ENCODE measurements at regions not wholly inside any gene's neighbourhood (a gene's known extent, or its start where the extent isn't known, plus 50 kb on each side); places are given as distances from the start of the nearest gene placed in this dataset.

DNA sequence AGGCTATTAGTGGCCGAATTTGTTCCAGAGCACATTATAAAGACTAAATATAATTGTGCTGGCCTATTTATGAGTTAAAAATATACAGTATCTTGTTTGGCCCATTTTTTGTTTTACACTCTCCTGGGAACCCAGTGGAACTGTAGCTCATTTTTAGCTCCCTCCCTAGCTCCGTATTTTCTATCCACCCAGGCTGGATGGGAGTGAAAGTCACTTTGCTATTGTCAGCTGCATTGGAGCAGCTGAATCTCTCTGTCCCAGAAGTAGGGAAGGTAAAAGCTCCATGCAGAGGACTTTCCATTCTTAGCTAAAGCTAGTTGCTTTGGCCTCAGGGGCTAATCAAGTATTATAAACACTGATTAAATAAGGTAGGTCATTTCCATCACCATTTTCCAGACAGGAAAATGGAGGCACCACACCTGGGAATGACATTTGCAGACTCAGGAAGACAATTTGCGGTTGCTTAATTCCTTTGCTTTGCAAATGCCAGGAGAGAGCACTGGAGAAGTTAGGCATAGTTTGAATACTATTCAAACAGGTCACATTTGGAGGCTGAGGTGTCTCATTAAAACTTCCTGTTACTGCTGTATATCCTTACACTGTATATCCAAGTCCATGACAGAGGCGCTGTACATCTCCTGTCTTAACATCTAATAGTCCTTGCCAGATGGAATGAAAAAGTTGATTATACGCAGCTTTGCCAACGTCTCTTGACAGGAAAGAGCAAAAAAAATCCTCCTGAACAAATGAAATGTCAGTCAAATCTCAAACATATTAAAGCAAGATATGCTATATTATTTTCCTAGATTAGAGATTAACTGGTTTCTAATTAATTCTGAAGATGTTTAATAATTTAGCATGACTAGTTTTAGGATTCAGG lies 338.1 kb upstream of the KIRREL3 start:
- TF ChIP-seq, protein P1, sequence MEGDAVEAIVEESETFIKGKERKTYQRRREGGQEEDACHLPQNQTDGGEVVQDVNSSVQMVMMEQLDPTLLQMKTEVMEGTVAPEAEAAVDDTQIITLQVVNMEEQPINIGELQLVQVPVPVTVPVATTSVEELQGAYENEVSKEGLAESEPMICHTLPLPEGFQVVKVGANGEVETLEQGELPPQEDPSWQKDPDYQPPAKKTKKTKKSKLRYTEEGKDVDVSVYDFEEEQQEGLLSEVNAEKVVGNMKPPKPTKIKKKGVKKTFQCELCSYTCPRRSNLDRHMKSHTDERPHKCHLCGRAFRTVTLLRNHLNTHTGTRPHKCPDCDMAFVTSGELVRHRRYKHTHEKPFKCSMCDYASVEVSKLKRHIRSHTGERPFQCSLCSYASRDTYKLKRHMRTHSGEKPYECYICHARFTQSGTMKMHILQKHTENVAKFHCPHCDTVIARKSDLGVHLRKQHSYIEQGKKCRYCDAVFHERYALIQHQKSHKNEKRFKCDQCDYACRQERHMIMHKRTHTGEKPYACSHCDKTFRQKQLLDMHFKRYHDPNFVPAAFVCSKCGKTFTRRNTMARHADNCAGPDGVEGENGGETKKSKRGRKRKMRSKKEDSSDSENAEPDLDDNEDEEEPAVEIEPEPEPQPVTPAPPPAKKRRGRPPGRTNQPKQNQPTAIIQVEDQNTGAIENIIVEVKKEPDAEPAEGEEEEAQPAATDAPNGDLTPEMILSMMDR (IDR thresholded peaks at IDR 0.05; ENCODE audit: low read depth, low read length), result no peak
- no peak overlapping the region for H3K4me3 ChIP-seq (ENCODE audit: low read depth, low read length)

DNA sequence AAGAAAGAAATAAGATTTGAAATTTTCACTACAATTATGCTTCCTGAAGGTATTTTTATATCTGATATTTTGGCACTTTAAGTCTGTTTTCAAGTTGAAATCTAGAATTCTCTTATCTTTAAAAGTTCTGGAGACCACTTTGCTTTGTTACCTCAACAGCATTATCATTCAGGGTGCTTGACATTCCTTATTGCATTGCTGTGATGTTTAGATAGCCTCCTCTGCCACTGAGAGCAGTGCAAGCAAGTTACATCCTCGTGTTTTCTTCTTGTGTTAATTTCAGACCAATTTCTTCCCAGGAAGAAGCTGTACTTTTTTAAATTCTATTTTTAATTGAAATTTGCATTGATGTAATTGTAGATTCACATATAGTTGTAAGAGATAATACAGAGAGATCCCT lies 333.9 kb upstream of the KIRREL3 start:
- TF ChIP-seq, protein P1 (IDR thresholded peaks at IDR 0.05; ENCODE audit: low read depth, low read length), result no peak
- H3K4me3 ChIP-seq (ENCODE audit: low read depth, low read length), result no peak overlapping the region

DNA sequence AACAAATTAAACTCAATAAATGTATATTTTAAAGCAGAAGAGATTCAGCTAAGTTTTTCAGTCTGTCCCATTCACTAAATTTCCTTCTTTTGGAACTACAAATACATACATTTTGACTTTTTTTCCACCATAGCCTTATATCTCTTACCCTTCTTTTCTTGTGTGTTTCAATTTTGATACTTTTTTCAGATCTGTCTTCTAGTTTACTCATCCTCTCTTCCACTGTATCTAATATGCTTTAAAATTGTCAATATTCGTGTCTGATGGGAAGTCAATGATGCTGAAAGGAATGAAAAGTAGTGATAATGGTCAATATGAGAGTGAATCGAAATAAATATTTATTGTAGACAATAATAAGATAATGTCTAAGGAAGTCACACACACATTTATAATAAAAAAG lies 332.3 kb upstream of the KIRREL3 start:
- no peak overlapping the region for H3K4me3 ChIP-seq (ENCODE audit: low read depth, low read length)
- TF ChIP-seq, protein P1 (IDR thresholded peaks at IDR 0.05; ENCODE audit: low read depth, low read length), result no peak

DNA sequence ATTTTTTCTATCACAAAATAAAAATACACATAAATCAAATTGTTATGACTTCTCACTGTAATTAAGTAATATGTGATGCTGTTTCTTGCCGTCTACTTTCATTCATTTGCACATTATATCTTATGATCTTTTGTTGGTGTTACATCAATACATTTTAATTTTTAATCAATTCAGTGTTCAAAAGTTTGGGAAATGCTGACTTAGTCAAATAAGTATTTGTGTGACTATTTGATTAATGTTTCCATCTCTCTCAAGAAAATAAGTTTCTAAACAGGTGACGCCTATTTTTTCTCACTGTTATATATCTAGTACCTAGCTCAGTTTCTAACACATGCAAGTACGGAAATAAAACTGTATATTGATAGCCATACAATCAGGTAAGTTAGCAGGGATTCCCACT lies 329.5 kb upstream of the KIRREL3 start:
- H3K4me3 ChIP-seq (ENCODE audit: low read depth, low read length), result no peak overlapping the region
- TF ChIP-seq, protein P1 (IDR thresholded peaks at IDR 0.05; ENCODE audit: low read depth, low read length), result no peak

DNA sequence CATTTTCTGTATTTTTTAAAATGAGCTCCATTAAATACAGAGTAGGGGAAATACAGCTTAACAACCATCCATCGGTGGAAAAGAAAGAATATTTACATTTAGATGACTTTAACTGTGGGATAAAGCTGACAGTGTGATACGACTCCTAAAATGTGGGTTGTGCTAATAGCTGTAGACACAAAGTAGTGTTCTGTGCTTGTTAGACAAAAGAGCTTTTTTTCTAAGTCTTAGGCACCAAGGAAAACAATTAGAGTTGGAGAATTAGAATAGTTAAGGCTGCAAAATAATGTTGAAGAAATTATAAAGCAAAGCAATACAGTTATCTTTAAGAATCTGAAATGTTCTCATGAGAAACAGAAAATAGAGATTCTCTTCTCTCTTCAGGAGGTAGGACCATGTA lies 307.7 kb upstream of the KIRREL3 start:
- TF ChIP-seq, protein P1 (IDR thresholded peaks at IDR 0.05; ENCODE audit: low read depth, low read length), result no peak
- no peak overlapping the region for H3K4me3 ChIP-seq (ENCODE audit: low read depth, low read length)

DNA sequence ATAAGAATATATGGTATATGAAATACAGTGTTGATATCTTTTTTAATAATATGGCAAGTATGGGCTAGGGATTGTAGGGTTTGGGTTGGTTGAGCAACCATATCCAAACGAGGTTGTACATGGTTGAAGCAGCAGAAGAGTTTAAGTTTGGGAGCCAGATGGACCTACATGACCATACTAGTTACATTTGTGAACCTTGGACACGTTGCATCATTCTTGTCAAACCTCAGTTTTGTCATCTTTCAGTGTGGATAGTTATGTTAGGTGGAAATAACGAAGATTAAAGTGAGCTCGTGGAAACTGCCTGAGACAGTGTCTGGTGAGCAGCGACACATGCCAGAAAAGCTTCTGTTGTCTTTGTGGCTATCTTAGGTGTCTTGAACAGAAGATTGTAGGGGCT lies 307.1 kb upstream of the KIRREL3 start:
- H3K4me3 ChIP-seq (ENCODE audit: low read depth, low read length), result no peak overlapping the region
- TF ChIP-seq, protein P1 (IDR thresholded peaks at IDR 0.05; ENCODE audit: low read depth, low read length), result no peak

DNA sequence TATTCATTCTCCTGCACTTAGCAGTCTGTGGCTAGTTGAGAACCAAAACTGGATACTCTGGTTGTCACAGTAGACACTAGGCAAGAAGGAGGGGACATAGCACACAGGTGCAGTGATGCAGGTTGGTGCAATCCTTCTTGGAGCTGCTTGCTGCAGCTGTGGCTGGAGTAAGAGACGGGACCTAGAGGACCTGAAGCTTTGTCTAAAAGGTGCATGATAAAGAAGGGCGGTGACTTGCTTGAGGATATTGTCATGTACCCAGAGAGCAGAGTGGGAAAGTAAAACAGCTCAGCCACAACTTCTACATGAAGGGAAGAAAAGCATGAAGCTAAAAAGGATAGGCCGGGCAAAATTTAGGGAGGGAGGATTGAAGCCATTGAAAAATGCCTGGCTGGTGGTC lies 304.1 kb upstream of the KIRREL3 start:
- TF ChIP-seq, protein P1 (IDR thresholded peaks at IDR 0.05; ENCODE audit: low read depth, low read length), result no peak

More for the DNA sequence above, 304.1 kb upstream of the KIRREL3 start:
- no peak overlapping the region for H3K4me3 ChIP-seq (ENCODE audit: low read depth, low read length)

Data from WI38 (cell line).